Naive thymus-derived CD4-positive, alpha-beta T cell (primary cell): ENCODE measurements at regions not wholly inside any gene's neighbourhood (a gene's known extent, or its start where the extent isn't known, plus 50 kb on each side); places are given as distances from the start of the nearest gene placed in this dataset.

Experiments
- ATAC-seq: fragments of 150-1000 bp; cut with Tn5 transposase; 2 replicates; pipeline ENCODE4 v1.10.0; 2021; ENCODE audit warnings: mild to moderate bottlenecking, moderate library complexity
- CTCF ChIA-PET: fragments of 350-600 bp; sonication (Branson Sonifier 250); formaldehyde crosslinking; loops from one replicate; lab custom pipeline; 2021; ENCODE audit warnings: antibody characterized with exemption; lab: Charles Lee
- POLR2A ChIA-PET: fragments of 350-600 bp; sonication (Branson Sonifier 250); formaldehyde crosslinking; loops from one replicate; lab custom pipeline; 2021; ENCODE audit warnings: antibody characterized with exemption, inconsistent platforms; lab: Charles Lee
- DNase-seq, 9 donors: peaks; one replicate each; pipeline versions ENCODE4 v3.0.0 to v3.0.0-alpha.2; 2020 to 2022; ENCODE audit warnings: mixed read lengths in 1 of 9
- H3K27ac ChIP-seq: one replicate; pipeline ENCODE4 v1.7.0; 2013; ENCODE audit warnings: mild to moderate bottlenecking, low read depth, low read length, moderate library complexity
- H3K27me3 ChIP-seq, 2 donors: one replicate each; pipeline ENCODE4 v1.7.0; 2013; ENCODE audit warnings: low read length in 2 of 2, mild to moderate bottlenecking in 2 of 2, moderate library complexity in 2 of 2; ENCODE audit not compliant: control insufficient read depth in 2 of 2, insufficient read depth in 2 of 2
- H3K36me3 ChIP-seq, 3 experiments: 1 replicate in 2 of 3; 2 replicates in 1 of 3; pipeline ENCODE4 v1.7.0; 2013; ENCODE audit warnings: low read length in 3 of 3, mild to moderate bottlenecking in 3 of 3, moderate library complexity in 1 of 3; ENCODE audit not compliant: insufficient read depth in 3 of 3, control insufficient read depth in 2 of 3
- H3K4me1 ChIP-seq, 2 donors: one replicate each; pipeline ENCODE4 v1.7.0; 2013; ENCODE audit warnings: low read length in 2 of 2, mild to moderate bottlenecking in 2 of 2, moderate library complexity in 1 of 2; ENCODE audit not compliant: control insufficient read depth in 2 of 2, insufficient read depth in 2 of 2
- H3K4me3 ChIP-seq: 2 replicates; pipeline ENCODE4 v1.7.0; 2013; ENCODE audit warnings: mild to moderate bottlenecking, low read length
- H3K9me3 ChIP-seq, 3 experiments: 1 replicate in 2 of 3; 2 replicates in 1 of 3; pipeline ENCODE4 v1.7.0; 2013; ENCODE audit warnings: low read length in 3 of 3; ENCODE audit not compliant: control insufficient read depth in 2 of 3
- H3K27ac Mint-ChIP-seq, 9 donors: one replicate each; pipeline ENCODE4 v1.8.0; 2020 to 2022; ENCODE audit warnings: mixed read lengths in 9 of 9, mild to moderate bottlenecking in 8 of 9, moderate library complexity in 5 of 9, inconsistent platforms in 2 of 9
- H3K27me3 Mint-ChIP-seq, 5 donors: one replicate each; pipeline ENCODE4 v1.8.0; 2021 to 2022; ENCODE audit warnings: mixed read lengths in 5 of 5, mild to moderate bottlenecking in 1 of 5
- H3K36me3 Mint-ChIP-seq, 5 donors: one replicate each; pipeline ENCODE4 v1.8.0; 2020 to 2022; ENCODE audit warnings: mixed read lengths in 5 of 5, mild to moderate bottlenecking in 3 of 5, inconsistent platforms in 1 of 5
- H3K4me1 Mint-ChIP-seq, 7 donors: one replicate each; pipeline ENCODE4 v1.8.0; 2020 to 2022; ENCODE audit warnings: mixed read lengths in 7 of 7, mild to moderate bottlenecking in 3 of 7, inconsistent platforms in 1 of 7
- H3K4me3 Mint-ChIP-seq, 10 donors: one replicate each; pipeline ENCODE4 v1.8.0; 2020 to 2022; ENCODE audit warnings: mild to moderate bottlenecking in 10 of 10, mixed read lengths in 10 of 10, moderate library complexity in 6 of 10, inconsistent platforms in 2 of 10
- H3K9me3 Mint-ChIP-seq, 11 donors: one replicate each; pipeline ENCODE4 v1.8.0; 2020 to 2022; ENCODE audit warnings: mixed read lengths in 11 of 11, mild to moderate bottlenecking in 4 of 11, inconsistent platforms in 1 of 11, moderate library complexity in 1 of 11
- intact Hi-C, 2 donors: fragments of 100-400 bp; cut with micrococcal nuclease; formaldehyde crosslinking; loops; one replicate each; pipeline ENCODE4 v1.15.1; 2023

DNA sequence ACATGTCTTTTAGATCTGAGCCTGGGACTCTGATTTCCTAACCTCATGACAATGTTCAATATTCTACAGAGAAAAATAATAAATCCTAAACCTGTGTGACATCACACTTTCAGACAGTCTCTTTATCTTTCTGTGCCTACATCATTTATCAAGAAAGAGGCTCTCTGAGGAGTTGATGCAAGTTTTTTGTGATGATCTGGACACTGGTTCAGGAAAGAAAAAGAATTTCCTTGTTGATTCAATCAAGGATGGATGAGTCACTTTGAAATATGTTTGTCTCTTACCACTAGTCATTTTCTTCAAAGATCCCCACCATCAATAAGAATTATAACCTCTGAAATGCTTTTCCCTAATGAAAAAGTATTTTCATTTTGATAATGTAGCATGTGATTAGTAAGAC is 404.6 kb downstream of the WDR72 start:
- ATAC-seq (no peak), DNase-seq (no peak)
- no peak overlapping the region for H3K27ac Mint-ChIP-seq
- CTCF ChIA-PET: no interaction called here
- Histone ChIP-seq H3K4me1 (no peaks in the 10 kb centered on the region), H3K9me3 (no peaks in the 10 kb centered on the region), H3K4me3 (no peak overlapping the region), H3K27me3 (no peaks in the 10 kb centered on the region), H3K27ac (no peak overlapping the region), H3K36me3 (no peaks in the 10 kb centered on the region)
- intact Hi-C loops: no loop called here
- no peaks in the 10 kb centered on the region for H3K36me3 Mint-ChIP-seq
- no peaks in the 10 kb centered on the region for H3K4me1 Mint-ChIP-seq
- H3K4me3 Mint-ChIP-seq: no peak overlapping the region
- peaks cover 0 to 17% (median 10%) of the 10 kb centered on the region in 5 donors for H3K27me3 Mint-ChIP-seq
- H3K9me3 Mint-ChIP-seq: peaks cover 0 to 13% (median 0%) of the 10 kb centered on the region in 11 donors
- POLR2A ChIA-PET: no interaction called here

DNA sequence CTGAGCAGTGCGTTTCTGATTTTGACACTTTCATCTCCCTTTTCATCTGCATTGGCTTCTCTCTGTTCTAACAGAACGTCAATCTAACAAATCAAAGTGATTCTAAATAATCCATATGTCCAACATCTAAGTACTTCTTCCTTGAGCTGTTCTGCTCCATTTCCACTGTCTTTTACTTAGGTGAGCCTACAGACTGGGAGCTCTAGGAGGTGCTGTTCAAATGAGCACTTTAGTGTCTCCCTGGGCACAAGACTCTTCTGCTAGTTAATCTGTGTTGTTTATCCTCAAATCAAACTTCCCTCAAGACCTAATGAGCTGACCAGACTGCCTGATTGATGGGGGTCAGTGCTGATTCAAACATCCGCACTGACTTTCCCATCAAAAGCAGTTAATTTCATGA is 408.1 kb downstream of the WDR72 start:
- POLR2A ChIA-PET: interaction anchor here (0.7 kb wide), 1 partner anchor 9 kb away, joined by 3 read pairs; no protein-coding TSS in a partner anchor
- Mint-ChIP-seq H3K27ac (no peak overlapping the region), H3K4me1 (no peaks in the 10 kb centered on the region), H3K27me3 (peaks cover 0 to 13% (median 4%) of the 10 kb centered on the region in 5 donors), H3K4me3 (no peak overlapping the region), H3K9me3 (peaks cover 0 to 13% (median 0%) of the 10 kb centered on the region in 11 donors), H3K36me3 (no peaks in the 10 kb centered on the region)
- intact Hi-C loops: no loop called here
- CTCF ChIA-PET: no interaction called here
- H3K27me3 ChIP-seq: no peaks in the 10 kb centered on the region
- H3K27ac ChIP-seq: no peak overlapping the region
- ATAC-seq: no peak
- H3K36me3 ChIP-seq: no peaks in the 10 kb centered on the region
- H3K4me3 ChIP-seq: no peak overlapping the region
- H3K4me1 ChIP-seq: no peaks in the 10 kb centered on the region
- no peak for DNase-seq
- no peaks in the 10 kb centered on the region for H3K9me3 ChIP-seq

DNA sequence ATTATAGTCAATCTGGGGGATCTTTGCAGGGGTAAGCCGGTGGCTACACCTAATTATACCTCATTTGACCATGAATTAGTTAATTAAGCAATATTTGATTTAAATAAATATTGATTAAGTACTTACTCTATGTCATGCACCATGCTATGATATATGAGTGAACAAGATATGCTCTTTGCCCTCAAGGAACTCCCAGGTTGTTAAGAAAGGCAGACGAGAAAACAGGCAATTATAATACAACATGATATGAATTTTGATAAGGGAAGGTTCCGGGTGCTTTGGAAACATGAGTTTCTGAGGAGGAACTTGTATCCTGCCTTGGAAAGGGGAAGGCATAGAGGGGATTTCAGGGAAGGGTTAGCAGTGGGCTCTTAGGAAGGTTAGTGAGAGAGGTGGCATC is 412.9 kb downstream of the WDR72 start:
- Histone ChIP-seq H3K4me3 (no peak overlapping the region), H3K4me1 (no peaks in the 10 kb centered on the region), H3K27me3 (no peaks in the 10 kb centered on the region), H3K27ac (no peak overlapping the region), H3K36me3 (no peaks in the 10 kb centered on the region), H3K9me3 (no peaks in the 10 kb centered on the region)
- ATAC-seq (no peak), DNase-seq (no peak)
- H3K9me3 Mint-ChIP-seq: peaks cover 0 to 6% (median 2%) of the 10 kb centered on the region in 11 donors
- H3K4me1 Mint-ChIP-seq: no peaks in the 10 kb centered on the region
- no peak overlapping the region for H3K4me3 Mint-ChIP-seq
- ChIA-PET CTCF (no interaction called here), POLR2A (no interaction called here)
- intact Hi-C loops: no loop called here
- H3K27ac Mint-ChIP-seq: no peak overlapping the region
- H3K27me3 Mint-ChIP-seq: peaks cover 0 to 9% (median 0%) of the 10 kb centered on the region in 5 donors
- H3K36me3 Mint-ChIP-seq: no peaks in the 10 kb centered on the region

- Mint-ChIP-seq H3K27ac (no peak overlapping the region), H3K36me3 (no peaks in the 10 kb centered on the region), H3K27me3 (peaks cover 0 to 11% (median 0%) of the 10 kb centered on the region in 5 donors), H3K4me3 (no peak overlapping the region), H3K4me1 (no peaks in the 10 kb centered on the region), H3K9me3 (peaks cover 0 to 5% (median 0%) of the 10 kb centered on the region in 11 donors)
- Histone ChIP-seq H3K4me3 (no peak overlapping the region), H3K36me3 (no peaks in the 10 kb centered on the region), H3K27me3 (no peaks in the 10 kb centered on the region), H3K4me1 (no peaks in the 10 kb centered on the region), H3K27ac (no peak overlapping the region), H3K9me3 (no peaks in the 10 kb centered on the region)
- DNase-seq: no peak
- ChIA-PET POLR2A (no interaction called here), CTCF (no interaction called here)
- no peak for ATAC-seq
- intact Hi-C loops: no loop called here
These were observed 427.9 kb downstream of the WDR72 start for GRCh38 chr15:53331328-53332190.

DNA sequence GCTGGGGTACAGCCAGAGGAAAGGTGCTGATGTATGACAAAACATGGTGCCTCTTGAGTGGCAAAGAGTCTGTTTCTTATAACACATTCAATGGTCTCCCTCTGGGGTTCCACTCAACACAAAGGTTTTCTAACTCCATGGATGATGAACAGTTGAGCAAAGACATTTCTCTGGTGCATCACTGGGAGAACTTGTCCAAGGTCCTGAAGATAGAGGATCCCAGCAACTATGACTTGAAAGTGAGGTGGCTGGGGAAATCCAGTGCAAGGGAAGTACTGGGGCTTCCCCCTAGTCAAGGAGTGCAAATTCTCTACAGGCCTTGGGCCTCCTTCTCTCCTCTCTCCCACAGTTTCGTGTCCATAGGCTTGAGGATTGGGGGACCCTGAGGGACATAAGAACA is 431.1 kb downstream of the WDR72 start:
- intact Hi-C loops: no loop called here
- Histone ChIP-seq H3K27ac (no peak overlapping the region), H3K9me3 (no peaks in the 10 kb centered on the region), H3K36me3 (no peaks in the 10 kb centered on the region), H3K27me3 (no peaks in the 10 kb centered on the region), H3K4me1 (no peaks in the 10 kb centered on the region), H3K4me3 (no peak overlapping the region)
- Mint-ChIP-seq H3K27ac (no peak overlapping the region), H3K36me3 (no peaks in the 10 kb centered on the region), H3K9me3 (peaks cover 0 to 5% (median 0%) of the 10 kb centered on the region in 11 donors), H3K4me1 (no peaks in the 10 kb centered on the region), H3K27me3 (no peaks in the 10 kb centered on the region), H3K4me3 (no peak overlapping the region)
- POLR2A ChIA-PET: no interaction called here
- ATAC-seq: no peak
- DNase-seq: no peak
- CTCF ChIA-PET: no interaction called here

- intact Hi-C loops: no loop called here
- ATAC-seq (no peak), DNase-seq (no peak)
- H3K4me3 Mint-ChIP-seq: no peak overlapping the region
- no peaks in the 10 kb centered on the region for H3K36me3 ChIP-seq
- H3K36me3 Mint-ChIP-seq: no peaks in the 10 kb centered on the region
- ChIA-PET POLR2A (no interaction called here), CTCF (no interaction called here)
- H3K4me3 ChIP-seq: no peak overlapping the region
- H3K4me1 Mint-ChIP-seq: no peaks in the 10 kb centered on the region
- H3K27me3 Mint-ChIP-seq: peaks cover 0 to 4% (median 0%) of the 10 kb centered on the region in 5 donors
- no peak overlapping the region for H3K27ac ChIP-seq
- H3K4me1 ChIP-seq: no peaks in the 10 kb centered on the region
- no peaks in the 10 kb centered on the region for H3K27me3 ChIP-seq
- H3K27ac Mint-ChIP-seq: no peak overlapping the region
- H3K9me3 ChIP-seq: no peaks in the 10 kb centered on the region
- peaks cover 0 to 8% (median 0%) of the 10 kb centered on the region in 11 donors for H3K9me3 Mint-ChIP-seq
These were observed 435.4 kb downstream of the WDR72 start for GRCh38 chr15:53324061-53324460.

GRCh38 chr15:53323191-53323590 is 436.3 kb downstream of the WDR72 start:
- H3K9me3 Mint-ChIP-seq: peaks cover 0 to 8% (median 0%) of the 10 kb centered on the region in 11 donors
- no peaks in the 10 kb centered on the region for H3K4me1 Mint-ChIP-seq
- H3K36me3 ChIP-seq: no peaks in the 10 kb centered on the region
- H3K4me3 Mint-ChIP-seq: no peak overlapping the region
- H3K27ac Mint-ChIP-seq: no peak overlapping the region
- POLR2A ChIA-PET: no interaction called here
- no peak for DNase-seq
- CTCF ChIA-PET: no interaction called here
- no peak overlapping the region for H3K4me3 ChIP-seq
- H3K27ac ChIP-seq: no peak overlapping the region
- H3K36me3 Mint-ChIP-seq: no peaks in the 10 kb centered on the region
- intact Hi-C loops: no loop called here
- no peaks in the 10 kb centered on the region for H3K27me3 ChIP-seq
- peaks cover 0 to 4% (median 0%) of the 10 kb centered on the region in 5 donors for H3K27me3 Mint-ChIP-seq
- H3K9me3 ChIP-seq: no peaks in the 10 kb centered on the region
- no peaks in the 10 kb centered on the region for H3K4me1 ChIP-seq
- no peak for ATAC-seq
